ENCODE measurements at regions not wholly inside any gene's neighbourhood (a gene's known extent, or its start where the extent isn't known, plus 50 kb on each side); places are given as distances from the start of the nearest gene placed in this dataset.

DNA sequence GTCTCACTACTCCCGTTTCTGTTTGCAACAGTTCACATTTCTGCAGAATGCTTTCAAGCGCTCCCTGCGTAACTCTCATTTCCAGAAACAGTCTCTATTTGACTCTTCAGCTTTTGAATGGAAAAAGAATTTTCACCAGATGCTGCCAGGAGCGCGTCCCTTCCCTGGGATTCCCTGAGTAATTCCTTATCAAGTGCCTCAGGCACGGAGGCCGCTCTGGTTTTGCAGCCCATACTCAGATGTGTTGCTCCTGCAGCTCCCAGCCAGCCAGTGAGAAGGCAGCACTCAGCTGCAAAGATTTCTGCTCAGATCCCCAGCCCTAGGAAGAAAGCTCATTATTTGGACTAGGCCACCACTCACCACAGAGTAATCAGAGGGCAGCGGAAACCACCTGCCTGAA lies 161.1 kb upstream of the CHST15 start:
- TF ChIP-seq, protein P1, sequence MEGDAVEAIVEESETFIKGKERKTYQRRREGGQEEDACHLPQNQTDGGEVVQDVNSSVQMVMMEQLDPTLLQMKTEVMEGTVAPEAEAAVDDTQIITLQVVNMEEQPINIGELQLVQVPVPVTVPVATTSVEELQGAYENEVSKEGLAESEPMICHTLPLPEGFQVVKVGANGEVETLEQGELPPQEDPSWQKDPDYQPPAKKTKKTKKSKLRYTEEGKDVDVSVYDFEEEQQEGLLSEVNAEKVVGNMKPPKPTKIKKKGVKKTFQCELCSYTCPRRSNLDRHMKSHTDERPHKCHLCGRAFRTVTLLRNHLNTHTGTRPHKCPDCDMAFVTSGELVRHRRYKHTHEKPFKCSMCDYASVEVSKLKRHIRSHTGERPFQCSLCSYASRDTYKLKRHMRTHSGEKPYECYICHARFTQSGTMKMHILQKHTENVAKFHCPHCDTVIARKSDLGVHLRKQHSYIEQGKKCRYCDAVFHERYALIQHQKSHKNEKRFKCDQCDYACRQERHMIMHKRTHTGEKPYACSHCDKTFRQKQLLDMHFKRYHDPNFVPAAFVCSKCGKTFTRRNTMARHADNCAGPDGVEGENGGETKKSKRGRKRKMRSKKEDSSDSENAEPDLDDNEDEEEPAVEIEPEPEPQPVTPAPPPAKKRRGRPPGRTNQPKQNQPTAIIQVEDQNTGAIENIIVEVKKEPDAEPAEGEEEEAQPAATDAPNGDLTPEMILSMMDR (conservative IDR thresholded peaks at IDR 0.05; ENCODE audit: low read length) = no peak
- no peak for TF ChIP-seq EZH2phosphoT487 (IDR thresholded peaks at IDR 0.05; ENCODE audit: borderline replicate concordance, low read depth, low read length)
